ENCODE measurements at regions not wholly inside any gene's neighbourhood (a gene's known extent, or its start where the extent isn't known, plus 50 kb on each side); places are given as distances from the start of the nearest gene placed in this dataset.

DNA sequence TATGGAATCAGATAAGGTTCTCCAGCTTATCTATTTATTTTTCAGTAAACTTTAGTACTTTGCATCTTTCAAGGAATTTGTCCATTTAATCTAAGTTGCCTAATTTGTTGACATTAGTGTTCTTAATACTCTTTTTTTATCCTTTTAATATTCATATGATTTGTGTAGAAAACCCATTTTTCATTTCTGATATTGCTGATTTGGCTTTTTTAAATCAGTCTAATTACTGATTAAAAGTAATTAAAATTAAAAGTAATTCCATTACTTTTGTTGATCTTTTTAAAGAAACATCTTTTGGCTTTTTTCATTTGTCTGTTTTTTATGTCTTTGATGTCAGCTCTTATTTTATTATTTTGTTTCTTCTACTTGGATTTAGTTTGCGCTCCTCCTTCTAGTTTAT, 101.2 kb downstream of the CGGBP1 start:
- no peaks in the 10 kb centered on the region for H3K27me3 Mint-ChIP-seq (ENCODE audit: low read depth)
- Histone ChIP-seq H3K4me2 (ENCODE audit: insufficient read depth, insufficient read length, low read length) (no peak overlapping the region), H3K9me3 (ENCODE audit: control insufficient read depth, low read depth, low read length) (no peaks in the 10 kb centered on the region), H3K14ac (ENCODE audit: insufficient read depth, low read length) (no peak overlapping the region), H2BK12ac (ENCODE audit: insufficient read length, low read depth, low read length) (no peak overlapping the region), H3K18ac (ENCODE audit: insufficient read length, low read depth, low read length) (no peak overlapping the region), H3K4ac (ENCODE audit: low read depth, low read length) (no peak overlapping the region), H4K5ac (ENCODE audit: insufficient read length, low read depth, low read length) (no peak overlapping the region), H2BK20ac (ENCODE audit: low read depth, low read length, poor library complexity, severe bottlenecking) (no peak overlapping the region), H2BK120ac (ENCODE audit: low read depth, low read length, poor library complexity, severe bottlenecking) (no peak overlapping the region), H3K56ac (ENCODE audit: insufficient read length, low read depth, low read length) (no peak overlapping the region), H3K23me2 (ENCODE audit: insufficient read length, low read depth, low read length, poor library complexity, severe bottlenecking) (no peaks in the 10 kb centered on the region), H2AK5ac (ENCODE audit: insufficient read length, low read length) (no peak overlapping the region), H3K27me3 (ENCODE audit: insufficient read depth, low read length) (no peaks in the 10 kb centered on the region), H3K23ac (ENCODE audit: insufficient read length, low read depth, low read length) (no peak overlapping the region), H3K79me1 (ENCODE audit: insufficient read depth, low read depth, low read length, poor library complexity, severe bottlenecking) (no peaks in the 10 kb centered on the region), H3K4me1 (ENCODE audit: insufficient read depth, low read length) (no peaks in the 10 kb centered on the region), H4K20me1 (ENCODE audit: control insufficient read depth, insufficient read depth, insufficient read length) (no peaks in the 10 kb centered on the region), H2BK15ac (ENCODE audit: low read depth, low read length) (no peak overlapping the region), H4K8ac (replicated peaks; ENCODE audit: insufficient read length, low read depth, low read length) (no peak overlapping the region), H3K27ac (ENCODE audit: insufficient read length, low read depth, low read length) (no peak overlapping the region), H2BK5ac (ENCODE audit: insufficient read length, low read length) (no peak overlapping the region), H3K9ac (ENCODE audit: extremely low read depth, insufficient read length, low read length) (no peak overlapping the region), H3T11ph (ENCODE audit: low read length) (no peak overlapping the region), H3K79me2 (ENCODE audit: insufficient read depth, low read length) (no peaks in the 10 kb centered on the region), H2AFZ (ENCODE audit: low read length) (no peak overlapping the region), H4K91ac (ENCODE audit: insufficient read length, low read depth, low read length) (no peak overlapping the region)
- no peaks in the 10 kb centered on the region for H3K36me3 Mint-ChIP-seq (ENCODE audit: insufficient read depth in 1 of 3, low read depth in 3 of 3)
- no peak overlapping the region for H3K27ac Mint-ChIP-seq
- no peaks in the 10 kb centered on the region for H3K9me3 Mint-ChIP-seq
- no peaks in the 10 kb centered on the region for H3K4me1 Mint-ChIP-seq
- no peak for DNase-seq
- TF ChIP-seq, protein P1, sequence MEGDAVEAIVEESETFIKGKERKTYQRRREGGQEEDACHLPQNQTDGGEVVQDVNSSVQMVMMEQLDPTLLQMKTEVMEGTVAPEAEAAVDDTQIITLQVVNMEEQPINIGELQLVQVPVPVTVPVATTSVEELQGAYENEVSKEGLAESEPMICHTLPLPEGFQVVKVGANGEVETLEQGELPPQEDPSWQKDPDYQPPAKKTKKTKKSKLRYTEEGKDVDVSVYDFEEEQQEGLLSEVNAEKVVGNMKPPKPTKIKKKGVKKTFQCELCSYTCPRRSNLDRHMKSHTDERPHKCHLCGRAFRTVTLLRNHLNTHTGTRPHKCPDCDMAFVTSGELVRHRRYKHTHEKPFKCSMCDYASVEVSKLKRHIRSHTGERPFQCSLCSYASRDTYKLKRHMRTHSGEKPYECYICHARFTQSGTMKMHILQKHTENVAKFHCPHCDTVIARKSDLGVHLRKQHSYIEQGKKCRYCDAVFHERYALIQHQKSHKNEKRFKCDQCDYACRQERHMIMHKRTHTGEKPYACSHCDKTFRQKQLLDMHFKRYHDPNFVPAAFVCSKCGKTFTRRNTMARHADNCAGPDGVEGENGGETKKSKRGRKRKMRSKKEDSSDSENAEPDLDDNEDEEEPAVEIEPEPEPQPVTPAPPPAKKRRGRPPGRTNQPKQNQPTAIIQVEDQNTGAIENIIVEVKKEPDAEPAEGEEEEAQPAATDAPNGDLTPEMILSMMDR (conservative IDR thresholded peaks at IDR 0.05), result no peak
- no peak overlapping the region for H3K4me3 Mint-ChIP-seq
- WGBS (ENCODE audit: extremely low coverage, insufficient read length, low lambda C conversion rate), result no CpG with 5 or more reads among the region's 1 CpG

Measured in H9 (cell line).